GM21447 (cell line): ENCODE measurements at regions not wholly inside any gene's neighbourhood (a gene's known extent, or its start where the extent isn't known, plus 50 kb on each side); places are given as distances from the start of the nearest gene placed in this dataset.

Experiments used
- ATAC-seq: cut with Tn5 transposase; IDR thresholded peaks from one replicate; pipeline ENCODE4 v1.9.1; 2021; ENCODE audit not compliant: unreplicated experiment

GRCh38 chr6:18667612-18668011 is 280.5 kb downstream of the RNF144B start:
- ATAC-seq = no peak

- ATAC-seq = no peak
Observed at GRCh38 chr6:18668994-18669393, 281.8 kb downstream of the RNF144B start.

- no peak for ATAC-seq
Observed at GRCh38 chr6:18672852-18673251, 285.7 kb downstream of the RNF144B start.

GRCh38 chr6:18674346-18674745 is 287.2 kb downstream of the RNF144B start:
- ATAC-seq = no peak

- ATAC-seq = no peak
Observed at GRCh38 chr6:18675881-18676280, 288.7 kb downstream of the RNF144B start.

- ATAC-seq = no peak
Observed at GRCh38 chr6:18676548-18676947, 289.4 kb downstream of the RNF144B start.

GRCh38 chr6:18680842-18681241 is 293.7 kb downstream of the RNF144B start:
- ATAC-seq = no peak

- ATAC-seq = no peak
Observed at GRCh38 chr6:18681832-18682503, 294.8 kb downstream of the RNF144B start.

GRCh38 chr6:18684343-18684742 is 297.2 kb downstream of the RNF144B start:
- ATAC-seq = no peak

GRCh38 chr6:18692929-18693685 is 306.0 kb downstream of the RNF144B start:
- no peak for ATAC-seq

- ATAC-seq = no peak
Observed at GRCh38 chr6:18693881-18694280, 306.7 kb downstream of the RNF144B start.

GRCh38 chr6:18703546-18703945 is 316.4 kb downstream of the RNF144B start:
- ATAC-seq = no peak

- no peak for ATAC-seq
Observed at GRCh38 chr6:18707714-18708439, 320.7 kb downstream of the RNF144B start.

- ATAC-seq = no peak
Observed at GRCh38 chr6:18712595-18712994, 325.4 kb downstream of the RNF144B start.

GRCh38 chr6:18720075-18720474 is 332.9 kb downstream of the RNF144B start:
- no peak for ATAC-seq

- ATAC-seq = no peak
Observed at GRCh38 chr6:18724056-18724455, 336.9 kb downstream of the RNF144B start.

GRCh38 chr6:18725449-18725848 is 338.3 kb downstream of the RNF144B start:
- no peak for ATAC-seq

GRCh38 chr6:18733921-18734550 is 346.9 kb downstream of the RNF144B start:
- no peak for ATAC-seq

- ATAC-seq = no peak
Observed at GRCh38 chr6:18741741-18742140, 354.6 kb downstream of the RNF144B start.

- ATAC-seq = no peak
Observed at GRCh38 chr6:18742406-18742805, 355.3 kb downstream of the RNF144B start.

GRCh38 chr6:18746727-18747126 is 359.6 kb downstream of the RNF144B start:
- ATAC-seq = no peak
